ENCODE measurements at regions not wholly inside any gene's neighbourhood (a gene's known extent, or its start where the extent isn't known, plus 50 kb on each side); places are given as distances from the start of the nearest gene placed in this dataset.

- no peaks in the 10 kb centered on the region for H3K4me1 Mint-ChIP-seq
- DNase-seq (ENCODE audit: low read depth, low spot score), result no peak
- H3K4me3 Mint-ChIP-seq, result no peak overlapping the region
- H3K27ac Mint-ChIP-seq (ENCODE audit: unreplicated experiment), result no peak overlapping the region
- no peaks in the 10 kb centered on the region for H3K36me3 Mint-ChIP-seq (ENCODE audit: low read depth)
- no peaks in the 10 kb centered on the region for H3K27me3 Mint-ChIP-seq (ENCODE audit: low read depth)
- no peak for TF ChIP-seq CTCF (conservative IDR thresholded peaks at IDR 0.05)
- H3K9me3 Mint-ChIP-seq, result no peaks in the 10 kb centered on the region
These were observed 135.9 kb upstream of the RPS23 start for GRCh38 chr5:82414041-82414388.

- Mint-ChIP-seq H3K4me1 (no peaks in the 10 kb centered on the region), H3K9me3 (no peaks in the 10 kb centered on the region), H3K27ac (ENCODE audit: unreplicated experiment) (no peak overlapping the region), H3K27me3 (ENCODE audit: low read depth) (no peaks in the 10 kb centered on the region), H3K4me3 (no peak overlapping the region), H3K36me3 (ENCODE audit: low read depth) (no peaks in the 10 kb centered on the region)
- DNase-seq (ENCODE audit: low read depth, low spot score), result no peak
- no peak for TF ChIP-seq CTCF (conservative IDR thresholded peaks at IDR 0.05)
These were observed 135.3 kb upstream of the RPS23 start for GRCh38 chr5:82413302-82414040.

GRCh38 chr5:82408033-82408432 lies 129.9 kb upstream of the RPS23 start:
- no peak for DNase-seq (ENCODE audit: low read depth, low spot score)
- no peak for TF ChIP-seq CTCF (conservative IDR thresholded peaks at IDR 0.05)
- Mint-ChIP-seq H3K4me3 (no peak overlapping the region), H3K27ac (ENCODE audit: unreplicated experiment) (no peak overlapping the region), H3K4me1 (peaks cover 8% of the 10 kb centered on the region), H3K9me3 (peaks cover 8% of the 10 kb centered on the region), H3K27me3 (ENCODE audit: low read depth) (no peaks in the 10 kb centered on the region), H3K36me3 (ENCODE audit: low read depth) (peaks cover 5% of the 10 kb centered on the region)

GRCh38 chr5:82406205-82406773 lies 128.1 kb upstream of the RPS23 start:
- no peak overlapping the region for H3K27ac Mint-ChIP-seq (ENCODE audit: unreplicated experiment)
- H3K36me3 Mint-ChIP-seq (ENCODE audit: low read depth), result peaks cover 5% of the 10 kb centered on the region
- no peak overlapping the region for H3K4me3 Mint-ChIP-seq
- H3K4me1 Mint-ChIP-seq, result peaks cover 8% of the 10 kb centered on the region
- no peak for TF ChIP-seq CTCF (conservative IDR thresholded peaks at IDR 0.05)
- no peak for DNase-seq (ENCODE audit: low read depth, low spot score)
- no peaks in the 10 kb centered on the region for H3K27me3 Mint-ChIP-seq (ENCODE audit: low read depth)
- peaks cover 11% of the 10 kb centered on the region for H3K9me3 Mint-ChIP-seq

GRCh38 chr5:82405618-82406204 lies 127.6 kb upstream of the RPS23 start:
- no peak for DNase-seq (ENCODE audit: low read depth, low spot score)
- no peak overlapping the region for H3K4me3 Mint-ChIP-seq
- no peak overlapping the region for H3K27ac Mint-ChIP-seq (ENCODE audit: unreplicated experiment)
- no peak for TF ChIP-seq CTCF (conservative IDR thresholded peaks at IDR 0.05)
- H3K9me3 Mint-ChIP-seq, result peaks cover 11% of the 10 kb centered on the region
- peaks cover 8% of the 10 kb centered on the region for H3K4me1 Mint-ChIP-seq
- H3K27me3 Mint-ChIP-seq (ENCODE audit: low read depth), result no peaks in the 10 kb centered on the region
- peaks cover 5% of the 10 kb centered on the region for H3K36me3 Mint-ChIP-seq (ENCODE audit: low read depth)

Measured in neural crest cell (in vitro differentiated cells).